Glomerular visceral epithelial cell (primary cell): ENCODE measurements at regions not wholly inside any gene's neighbourhood (a gene's known extent, or its start where the extent isn't known, plus 50 kb on each side); places are given as distances from the start of the nearest gene placed in this dataset.

ENCODE experiments used
- DNase-seq: peaks from one replicate; pipeline ENCODE4 v3.0.0-alpha.2; 2016; ENCODE audit errors: extremely low spot score

DNA sequence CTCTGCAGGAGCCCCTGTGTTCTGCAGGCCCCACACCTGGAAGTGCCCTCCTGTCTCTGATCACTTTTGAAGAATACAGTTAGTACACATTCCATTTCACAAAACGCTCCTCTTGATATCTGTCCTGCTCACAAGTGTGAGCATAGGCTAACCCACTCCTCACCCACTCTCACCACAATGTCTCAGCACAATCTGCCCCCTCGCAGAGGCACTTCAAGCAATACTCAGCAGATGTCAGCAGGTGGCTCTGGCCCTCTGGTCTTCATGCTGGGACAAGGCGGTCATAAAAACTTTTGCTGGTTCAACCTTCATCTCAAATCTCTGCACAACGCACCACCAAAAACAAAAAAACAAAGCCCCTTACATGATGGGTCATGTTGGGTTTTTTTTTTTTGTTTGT, 671.2 kb downstream of the MATN1 start:
- DNase-seq, result no peak

DNA sequence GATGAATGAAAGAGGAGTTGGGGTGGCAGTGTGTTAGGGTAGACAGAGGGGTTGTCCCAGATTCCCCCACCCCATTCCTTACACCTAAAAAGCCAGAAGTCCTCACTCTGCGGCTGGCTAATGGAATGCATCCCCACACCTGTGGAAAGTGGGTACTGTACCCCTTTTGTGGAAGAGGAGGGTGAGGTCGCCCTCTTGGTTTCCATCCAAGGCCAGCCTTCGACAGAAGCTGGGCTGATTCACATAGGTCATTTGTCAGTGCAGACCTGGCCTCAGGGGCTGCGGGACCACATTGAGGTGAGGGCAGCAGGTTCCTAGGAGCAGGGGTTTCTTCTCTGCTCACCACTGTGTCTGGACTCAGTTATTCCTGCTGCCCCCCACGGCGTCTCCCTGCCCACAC, 671.6 kb downstream of the MATN1 start:
- DNase-seq, result no peak

DNA sequence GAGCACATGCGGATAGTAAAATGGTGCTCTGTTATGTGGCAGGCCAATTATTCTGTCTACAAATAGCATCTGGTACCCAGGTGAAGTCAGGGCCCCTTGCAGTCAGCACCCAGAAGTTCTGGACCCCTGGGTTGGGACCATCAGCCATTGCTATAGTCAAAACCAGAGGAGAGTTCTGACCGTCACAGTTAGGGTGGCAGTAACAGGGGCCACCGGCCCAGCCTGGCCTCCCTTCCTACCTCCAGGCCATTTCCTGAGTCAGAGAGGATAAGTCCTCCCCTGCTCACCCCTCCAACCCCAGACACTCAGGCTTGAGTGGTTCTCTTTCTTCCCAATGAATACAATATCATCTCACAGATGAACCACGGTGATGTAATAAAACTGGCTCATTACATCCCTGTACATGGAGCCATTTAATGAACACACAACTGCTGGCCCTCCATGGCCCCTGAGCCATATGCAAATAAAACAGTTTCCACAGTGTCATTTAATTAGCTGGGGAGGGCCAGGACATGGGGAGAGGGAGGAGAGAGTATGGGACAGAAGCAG, 673.6 kb downstream of the MATN1 start:
- no peak for DNase-seq

DNA sequence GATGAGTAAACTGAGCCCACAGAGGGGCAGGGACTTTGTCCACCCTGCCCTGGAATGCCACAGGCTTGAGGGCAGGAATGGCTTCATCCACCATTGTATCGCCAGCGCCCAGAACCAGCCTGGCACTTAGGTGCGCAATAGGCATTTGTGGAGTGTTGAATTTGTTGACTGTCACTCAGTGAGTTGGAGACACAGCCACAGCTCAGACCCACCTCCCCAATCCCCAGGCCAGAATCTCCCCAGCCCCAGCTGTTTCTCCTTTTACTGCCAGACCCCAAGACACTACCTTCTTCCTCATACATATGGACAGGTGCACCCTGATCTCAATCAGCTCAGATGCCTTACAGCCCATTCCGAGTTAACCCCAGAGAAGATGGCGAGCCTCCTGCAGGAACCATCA, 674.5 kb downstream of the MATN1 start:
- DNase-seq, result no peak

DNA sequence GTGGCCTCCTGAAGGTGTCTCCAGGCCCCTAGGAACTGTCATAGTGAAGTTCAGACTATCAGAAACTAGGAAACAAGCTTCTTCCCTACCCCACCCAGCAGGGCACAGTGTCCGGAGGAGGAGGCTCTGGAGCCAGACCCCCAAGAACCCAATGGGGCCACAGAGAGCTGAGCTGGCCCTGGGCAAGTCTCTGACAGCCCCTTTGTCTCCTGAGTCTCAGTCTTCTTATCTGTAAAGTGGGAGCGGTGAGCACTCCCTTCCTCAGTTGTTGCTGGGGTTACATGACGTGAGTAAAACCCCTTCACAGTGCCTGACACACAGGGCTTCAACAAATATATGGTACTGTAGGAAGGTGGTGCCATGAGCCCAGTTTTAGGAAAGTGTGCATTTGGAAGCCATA, 675.8 kb downstream of the MATN1 start:
- DNase-seq, result no peak

DNA sequence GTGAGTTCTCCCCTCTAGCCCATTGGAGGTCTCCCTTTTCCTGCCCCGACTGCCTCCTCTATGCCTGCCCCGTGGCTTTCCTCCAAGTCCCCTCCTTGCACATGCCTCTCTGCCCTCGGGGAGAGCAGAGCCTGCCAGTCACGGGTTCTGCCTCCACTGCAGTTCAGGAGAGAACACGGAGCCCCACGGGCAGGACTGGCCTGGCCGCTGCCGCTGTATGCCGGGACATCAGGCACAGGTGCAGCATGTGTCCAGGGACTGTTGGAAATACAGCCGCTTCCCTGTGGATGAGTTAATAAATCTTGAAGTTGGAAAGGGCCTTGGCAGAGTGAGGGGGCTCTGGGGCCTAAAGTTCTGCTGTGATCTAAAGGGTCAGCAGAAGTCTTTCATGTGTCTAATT, 676.6 kb downstream of the MATN1 start:
- no peak for DNase-seq

DNA sequence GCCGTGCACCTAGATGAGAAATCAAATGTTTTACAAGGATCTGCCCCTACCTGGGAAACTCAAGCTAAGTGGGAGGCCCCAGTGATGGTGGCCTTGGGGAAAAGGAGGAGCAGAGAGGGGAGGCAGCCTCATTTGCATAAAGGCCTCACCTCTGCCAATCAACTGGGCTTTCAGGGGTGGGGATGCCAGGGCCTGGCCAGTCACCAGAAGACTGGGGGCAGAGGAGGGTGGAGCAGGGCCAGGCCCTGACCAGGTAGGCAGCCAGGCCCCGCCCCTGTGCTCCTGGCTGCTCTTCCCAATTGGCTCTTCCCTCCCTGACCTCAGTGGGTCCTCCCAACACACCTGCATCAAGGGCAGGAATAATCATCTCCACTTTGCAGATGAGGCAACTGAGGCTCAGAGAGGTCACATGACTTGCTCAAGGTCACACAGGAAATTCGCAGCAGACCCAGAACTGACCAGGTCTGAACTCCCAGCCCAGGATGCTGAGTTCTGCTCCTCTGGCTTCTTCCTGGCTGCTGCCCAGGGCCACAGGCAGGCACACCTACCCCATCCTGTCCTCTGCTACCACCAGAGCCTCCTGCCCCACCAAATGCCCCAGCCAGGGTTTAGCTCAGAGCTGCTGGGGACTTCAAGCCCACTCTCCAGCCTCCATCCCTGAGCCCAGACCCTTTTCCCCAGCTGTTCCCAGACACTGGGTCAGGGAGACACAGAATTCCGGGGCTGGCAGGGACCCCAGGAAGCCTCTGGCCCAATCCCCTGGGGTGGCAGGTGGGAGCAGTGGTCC, 677.9 kb downstream of the MATN1 start:
- no peak for DNase-seq

DNA sequence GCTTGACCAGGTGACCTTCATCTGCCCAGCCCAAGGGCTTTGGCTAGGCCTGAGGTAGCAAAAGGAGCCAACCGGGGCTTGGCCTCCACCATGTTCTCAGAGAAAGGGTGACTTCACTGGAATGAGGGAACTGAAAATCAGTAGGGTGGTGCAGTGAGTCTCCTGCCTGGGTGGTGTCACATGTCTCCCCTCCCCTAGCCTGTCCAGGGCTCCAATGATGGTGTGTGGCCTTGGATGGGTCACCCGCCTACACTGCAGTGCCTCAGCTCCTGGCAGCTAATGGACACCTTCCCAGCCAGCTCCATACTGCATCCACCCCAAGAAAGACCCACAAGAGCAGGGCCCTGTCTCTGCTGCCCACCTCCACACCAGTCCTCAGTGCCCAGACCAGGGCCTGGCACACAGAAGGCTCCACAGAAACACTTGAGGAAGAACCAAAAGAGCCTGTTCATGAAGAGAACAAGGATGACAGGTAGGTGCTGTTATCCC, 678.7 kb downstream of the MATN1 start:
- DNase-seq, result no peak

DNA sequence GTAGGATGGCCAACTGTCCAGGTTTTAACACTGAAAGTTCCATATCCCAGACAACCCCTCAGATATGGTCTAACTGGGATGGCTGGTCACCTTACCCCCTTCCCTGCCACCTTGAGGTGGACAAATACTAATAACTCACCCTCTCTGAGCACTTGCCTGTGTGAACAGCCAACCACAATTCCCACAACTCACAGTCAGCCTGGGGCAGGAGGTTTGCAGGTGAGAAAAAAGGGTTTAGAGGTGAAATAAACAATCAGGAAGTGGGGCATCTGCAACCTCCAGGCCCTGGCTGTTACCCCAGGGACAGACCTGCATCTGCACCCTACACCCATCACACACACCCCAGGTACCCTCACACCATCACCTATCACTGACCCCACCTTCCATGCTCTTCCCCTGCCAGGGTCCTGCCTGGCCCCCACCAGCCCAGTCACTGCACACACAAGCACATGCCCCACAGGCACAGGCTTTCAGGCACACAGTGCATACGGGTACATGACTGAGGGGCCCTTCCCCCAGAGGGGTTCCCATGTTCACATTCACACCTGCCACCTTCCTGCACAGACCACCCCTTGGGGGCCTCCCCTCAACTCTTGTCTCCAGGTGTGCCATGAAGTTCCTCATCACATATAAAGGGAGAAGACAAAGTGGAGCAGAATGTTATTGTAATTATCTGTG, 679.5 kb downstream of the MATN1 start:
- DNase-seq, result no peak

DNA sequence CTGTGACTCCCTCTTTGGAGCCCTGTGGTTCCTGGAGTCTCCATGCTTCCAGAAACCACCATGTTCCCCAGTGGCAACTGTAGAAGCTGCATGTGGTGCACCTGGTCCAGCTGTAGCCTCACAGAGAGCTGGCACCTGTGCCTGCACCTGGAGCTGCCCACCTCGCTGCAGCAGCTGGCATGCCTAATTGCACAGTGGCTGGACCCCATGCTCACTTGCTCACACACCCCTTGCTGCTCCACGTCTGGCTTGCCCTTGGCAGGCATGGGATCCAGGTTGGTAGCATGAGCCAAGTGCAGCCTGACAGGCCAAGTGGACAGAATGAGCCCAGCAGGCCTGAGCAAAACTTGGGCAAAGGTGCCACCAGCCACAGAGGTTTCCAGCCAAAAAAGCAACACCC, 680.1 kb downstream of the MATN1 start:
- DNase-seq, result no peak

DNA sequence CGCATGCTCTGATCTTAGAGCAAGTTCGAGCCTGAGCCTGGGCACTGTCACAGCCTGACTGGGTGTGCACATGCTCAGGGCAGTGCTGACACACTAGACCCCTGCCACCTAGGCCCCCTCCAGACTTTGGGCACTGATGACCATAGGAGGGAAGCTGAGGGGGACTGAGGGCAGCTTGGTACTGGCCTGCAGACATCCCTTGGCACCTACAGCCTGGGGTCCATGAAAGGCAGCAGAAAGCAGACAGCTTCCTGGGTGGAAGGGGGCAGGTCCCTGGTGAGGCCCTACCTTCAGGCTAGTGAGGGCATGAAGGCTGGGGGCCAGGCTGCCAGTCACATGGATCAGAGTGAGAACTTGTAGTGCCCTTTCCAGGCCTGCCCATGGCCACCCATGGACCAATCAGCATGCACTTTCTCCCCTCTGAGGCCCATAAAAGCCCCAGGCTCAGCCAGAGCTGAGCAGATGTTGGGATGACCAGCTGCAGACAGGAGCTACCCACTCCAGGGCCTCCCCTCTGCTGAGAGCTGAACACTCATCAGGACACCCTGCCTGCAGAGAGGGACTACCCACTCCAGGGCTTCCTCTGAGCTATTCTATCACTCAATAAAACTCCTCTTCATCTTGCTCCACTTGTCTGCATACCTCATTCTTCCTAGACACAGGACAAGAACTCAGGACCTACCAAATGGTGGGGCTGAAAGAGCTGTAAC, 680.8 kb downstream of the MATN1 start:
- no peak for DNase-seq

DNA sequence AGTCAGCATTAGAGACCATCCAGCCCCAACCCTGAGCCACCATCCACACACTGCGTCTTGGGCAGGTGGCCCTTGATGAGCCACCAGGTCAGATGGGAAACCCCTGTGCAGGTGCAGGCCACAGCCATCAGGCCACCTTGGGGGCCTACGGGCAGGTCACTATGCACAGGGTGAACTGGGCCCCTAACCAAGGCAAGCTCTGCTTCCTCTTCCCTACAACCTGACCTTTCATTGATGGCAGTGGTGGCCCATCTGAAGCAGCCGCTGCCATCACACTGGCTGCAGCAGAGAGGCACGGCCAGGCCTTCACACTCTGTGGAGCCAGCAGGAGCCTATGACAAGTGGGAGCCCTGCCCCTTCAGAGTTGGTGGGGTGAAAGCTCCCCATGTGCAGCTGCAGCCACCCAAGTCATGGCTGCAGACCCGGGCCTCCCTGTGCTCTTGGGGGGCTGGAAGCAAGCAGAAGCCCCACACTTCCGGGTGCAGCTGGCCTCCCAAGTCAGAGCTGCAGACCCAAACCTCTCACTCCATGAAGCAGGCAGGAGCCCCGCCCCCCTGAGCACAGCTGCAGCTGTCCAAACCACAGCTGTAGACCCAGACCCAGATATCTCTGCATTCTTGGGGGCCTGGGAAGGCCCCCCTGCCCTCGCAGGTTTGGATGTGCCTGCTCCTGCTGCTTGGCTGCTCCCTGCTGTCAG, 681.5 kb downstream of the MATN1 start:
- DNase-seq, result no peak

DNA sequence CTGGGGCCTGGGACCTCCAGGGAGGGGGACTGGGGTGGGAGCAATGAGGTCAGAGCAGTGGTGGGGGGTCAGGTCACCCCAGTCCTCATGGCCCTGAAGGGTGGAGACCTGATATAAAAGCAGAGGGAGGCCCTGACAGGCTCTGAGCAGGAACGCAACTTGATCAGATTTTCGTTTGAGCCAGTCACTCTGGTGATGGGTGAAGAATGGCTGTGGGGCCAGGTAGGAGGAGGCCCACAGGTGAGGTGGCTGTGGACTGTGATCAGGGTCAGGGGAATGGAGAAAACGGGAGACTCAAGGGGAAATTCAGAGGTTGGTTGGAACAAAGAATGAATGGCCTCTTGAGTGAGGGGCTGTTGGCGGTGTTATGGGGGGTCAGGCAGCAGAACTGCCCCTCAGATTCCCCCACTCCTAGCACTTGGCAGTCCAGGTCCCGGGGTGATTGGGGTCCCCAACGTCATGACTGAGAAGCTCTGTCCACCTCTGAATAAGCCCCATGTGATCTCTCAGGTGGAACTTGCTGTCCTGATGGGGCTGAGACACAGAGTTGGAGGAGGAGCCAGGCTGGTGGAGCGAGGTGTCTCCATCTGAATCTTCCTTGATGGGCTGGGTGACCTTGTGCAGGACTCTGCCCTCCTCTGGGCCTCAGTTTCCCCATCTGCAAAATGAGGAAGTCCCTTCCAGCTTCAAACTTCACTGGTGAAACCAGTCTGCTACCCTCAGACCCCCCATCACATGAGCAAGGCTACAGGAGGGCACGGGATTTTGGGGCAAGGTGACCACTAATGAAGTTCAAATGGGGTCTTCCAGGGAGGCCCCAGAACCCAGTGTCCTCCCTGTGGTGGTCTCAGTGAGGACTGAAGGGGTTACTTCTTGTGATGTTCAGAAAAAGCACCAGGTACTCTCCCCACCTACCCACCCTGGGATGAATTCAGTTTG, 683.0 kb downstream of the MATN1 start:
- no peak for DNase-seq

DNA sequence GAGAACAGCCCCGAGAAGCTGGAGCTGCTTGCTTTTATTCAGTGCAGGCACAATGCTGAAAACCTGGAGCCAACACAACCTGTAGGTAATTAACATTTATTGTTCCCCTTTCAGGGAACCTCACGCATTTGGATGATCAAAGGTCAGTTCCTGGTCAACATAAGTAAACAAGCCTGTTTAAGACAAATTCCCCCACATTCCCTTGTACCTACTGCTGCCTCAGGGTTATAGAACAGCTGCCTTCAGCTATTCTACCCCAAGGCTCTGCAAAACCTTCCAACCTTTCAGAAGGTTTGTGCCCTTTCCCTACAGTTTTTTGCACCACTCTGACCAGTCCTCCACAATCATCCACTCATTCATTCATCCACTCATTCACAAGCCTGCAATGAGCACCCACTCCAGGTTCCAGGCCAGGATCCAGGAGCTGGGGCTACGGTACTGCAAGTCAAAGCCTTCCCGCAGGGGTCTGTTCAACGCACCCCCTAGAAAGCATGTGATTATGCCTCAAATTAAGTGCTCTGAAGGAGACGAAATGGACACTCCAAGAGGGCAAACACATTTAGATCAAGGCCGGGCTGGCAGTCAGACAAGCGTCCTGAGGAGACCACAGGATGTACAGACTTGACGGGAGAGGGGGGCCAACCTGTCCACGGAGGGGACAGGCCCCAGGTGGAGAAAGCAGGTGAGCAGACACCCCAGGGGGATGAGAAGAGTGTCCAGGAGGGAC, 683.9 kb downstream of the MATN1 start:
- no peak for DNase-seq

DNA sequence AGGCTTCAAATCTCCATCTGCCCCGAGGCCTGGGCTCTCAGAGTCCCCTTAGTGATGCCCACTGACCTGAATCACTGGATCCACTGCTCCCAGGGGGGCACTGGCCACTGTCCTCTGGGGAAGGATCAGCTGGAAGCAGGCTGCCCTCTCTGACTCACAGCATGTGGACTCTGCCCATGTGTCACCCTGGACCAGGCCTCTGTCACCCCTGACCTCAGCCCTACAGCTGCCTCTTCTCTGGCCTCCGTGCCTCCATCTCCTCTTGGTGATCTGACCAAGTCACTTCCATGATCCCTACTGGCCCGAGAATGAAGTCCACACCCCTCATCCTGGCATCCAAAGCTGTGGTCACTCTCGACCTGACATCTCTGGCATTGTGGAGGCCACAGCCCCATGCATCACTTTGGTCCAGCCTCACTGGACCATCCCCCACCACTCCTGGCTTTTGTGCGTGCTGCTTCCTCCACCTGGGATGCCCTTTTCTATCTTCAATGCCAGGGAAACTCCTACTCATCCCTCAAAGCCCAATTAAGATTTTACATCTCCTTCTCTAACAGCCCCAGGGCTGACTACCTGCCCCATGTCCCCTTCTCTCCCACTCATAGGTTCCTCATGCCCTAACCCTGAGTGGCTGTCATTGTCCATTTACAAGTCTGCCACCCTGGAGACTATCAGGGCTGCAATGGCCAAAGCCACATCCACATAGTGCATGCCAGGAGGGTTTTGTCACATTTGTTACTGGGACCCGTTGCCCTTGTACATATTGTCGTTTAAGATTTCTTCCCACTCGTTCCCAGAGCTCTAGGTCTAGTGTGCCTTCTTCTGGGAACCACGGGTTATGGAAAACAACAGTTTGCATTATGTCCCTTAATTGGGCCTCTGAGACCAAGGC, 685.0 kb downstream of the MATN1 start:
- no peak for DNase-seq

DNA sequence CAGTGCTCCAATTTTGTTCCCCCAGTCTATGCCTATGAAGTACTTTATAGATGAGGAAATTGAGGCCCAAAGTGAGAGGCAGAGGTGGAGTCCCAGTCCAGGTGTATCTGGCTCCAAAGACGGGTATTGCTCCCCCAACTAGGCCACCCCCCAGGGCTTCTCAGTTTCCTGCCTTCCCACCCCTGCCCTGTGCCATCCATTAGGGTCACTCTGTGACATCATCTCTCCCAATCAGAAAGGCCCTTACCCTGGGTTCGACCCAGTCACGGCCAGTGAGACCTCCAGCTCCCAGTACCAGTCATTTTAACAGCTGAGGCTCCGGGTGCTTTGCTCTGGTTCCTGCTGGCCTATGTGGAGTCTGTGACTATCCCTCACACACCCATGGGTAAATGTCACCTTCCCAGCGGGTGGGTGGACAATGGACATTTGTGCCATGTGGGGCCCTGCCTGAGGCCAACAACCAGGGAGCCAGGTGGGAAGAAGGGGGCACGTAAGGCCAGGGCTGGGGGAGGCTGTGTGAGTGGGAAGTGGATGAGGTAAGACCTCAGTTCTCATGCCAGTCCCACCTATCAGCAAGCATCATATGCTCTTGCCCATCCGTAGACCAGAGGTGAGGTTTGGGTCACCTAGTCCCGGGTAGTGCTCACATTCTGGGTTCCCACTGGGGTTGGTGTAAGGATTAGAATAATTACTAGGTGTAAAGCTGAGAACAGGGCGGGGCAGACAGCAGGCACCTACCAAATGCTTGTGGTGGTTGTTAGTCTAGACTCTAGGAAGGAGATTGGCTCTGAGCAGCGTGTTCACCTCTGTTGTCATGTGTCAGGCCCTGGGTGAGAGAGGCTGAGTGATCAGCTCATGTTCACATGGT, 685.9 kb downstream of the MATN1 start:
- DNase-seq, result no peak

DNA sequence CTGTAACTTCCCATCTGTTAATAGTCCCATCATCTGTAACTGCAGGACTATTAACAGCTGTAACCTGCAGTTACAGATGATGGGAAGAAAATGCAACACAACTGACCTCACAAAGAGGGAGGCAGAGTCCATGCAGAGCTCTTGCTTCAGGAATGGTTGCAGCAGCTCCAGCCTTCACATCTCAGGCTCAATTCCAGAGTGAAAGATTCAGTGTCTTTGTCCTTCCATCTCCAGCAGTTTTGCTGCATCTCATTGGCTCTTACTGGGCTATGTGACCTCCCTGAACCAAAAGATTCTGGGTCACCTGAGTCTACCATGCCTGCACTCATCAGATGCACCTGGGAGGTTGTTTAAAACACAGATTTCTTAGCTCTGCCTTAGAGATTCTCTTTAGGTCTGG, 686.7 kb downstream of the MATN1 start:
- DNase-seq, result no peak

DNA sequence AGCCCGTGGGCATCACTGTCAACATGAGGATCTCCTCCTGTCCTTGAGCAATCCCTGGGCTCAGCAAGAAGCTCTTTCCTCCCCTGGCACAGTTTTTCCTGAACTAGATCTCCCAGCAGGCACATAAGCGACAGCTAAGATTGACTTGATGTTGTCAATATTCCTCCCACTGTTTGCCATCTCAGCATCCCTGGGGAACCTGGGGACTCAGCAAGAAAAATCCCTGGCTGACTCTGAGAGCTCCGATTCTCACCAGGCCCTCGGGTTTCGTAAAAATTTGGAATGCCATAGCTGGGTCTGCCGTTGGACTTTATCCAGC, 687.2 kb downstream of the MATN1 start:
- no peak for DNase-seq
